IMR-90 (cell line): ENCODE measurements at regions not wholly inside any gene's neighbourhood (a gene's known extent, or its start where the extent isn't known, plus 50 kb on each side); places are given as distances from the start of the nearest gene placed in this dataset.

Experiments
- ATAC-seq: fragments of 200-7000 bp; cut with Tn5 transposase; 2 replicates; pipeline ENCODE4 v1.9.1; 2020; ENCODE audit warnings: low read depth, mild to moderate bottlenecking, moderate library complexity
- BruUV-seq: library from RNA; stranded (reverse); fragments of 400-500 nt; replicated peaks from 2 replicates; lab custom pipeline; 2021; lab: Mats Ljungman, UMichigan
- CTCF ChIA-PET: fragments of 300-600 bp; formaldehyde crosslinking; extraction: SDS; loops from one replicate; lab custom pipeline; 2021; ENCODE audit warnings: antibody characterized with exemption; lab: Yijun Ruan, JAX
- POLR2A ChIA-PET: fragments of 300-600 bp; sonication (Branson Sonifier 250); formaldehyde crosslinking; loops from one replicate; lab custom pipeline; 2022; ENCODE audit warnings: antibody characterized with exemption; ENCODE audit not compliant: unreplicated experiment; lab: Charles Lee
- DNase-seq: peaks from one replicate; pipeline ENCODE4 v3.0.0; 2013
- H2AFZ ChIP-seq: replicated peaks from 2 replicates; pipeline ENCODE3; 2013; ENCODE audit warnings: low read length, mild to moderate bottlenecking; ENCODE audit not compliant: poor library complexity
- H2AK5ac ChIP-seq: 2 replicates; pipeline ENCODE4 v1.6.1; 2013; ENCODE audit warnings: low read depth, low read length, inconsistent platforms
- H2AK9ac ChIP-seq: replicated peaks from 2 replicates; pipeline ENCODE3; 2013; ENCODE audit warnings: mild to moderate bottlenecking, low read depth, low read length, moderate library complexity; ENCODE audit not compliant: poor library complexity
- H2BK120ac ChIP-seq: 2 replicates; pipeline ENCODE4 v1.6.1; 2013; ENCODE audit warnings: low read depth, low read length, inconsistent platforms
- H2BK15ac ChIP-seq: 3 replicates; pipeline ENCODE4 v1.6.1; 2013; ENCODE audit warnings: low read depth, low read length, inconsistent platforms
- H2BK20ac ChIP-seq: 2 replicates; pipeline ENCODE4 v1.6.1; 2013; ENCODE audit warnings: low read depth, mild to moderate bottlenecking, inconsistent platforms, low read length, moderate library complexity
- H2BK5ac ChIP-seq: 2 replicates; pipeline ENCODE4 v1.6.1; 2013; ENCODE audit warnings: mild to moderate bottlenecking, low read depth, low read length, inconsistent platforms; ENCODE audit not compliant: poor library complexity, severe bottlenecking
- H3K14ac ChIP-seq: replicated peaks from 2 replicates; pipeline ENCODE4 v1.6.1; 2013; ENCODE audit warnings: low read depth, low read length, inconsistent platforms
- H3K18ac ChIP-seq: 2 replicates; pipeline ENCODE4 v1.6.1; 2013; ENCODE audit warnings: low read depth, low read length, control low read depth
- H3K23ac ChIP-seq: 2 replicates; pipeline ENCODE4 v1.6.1; 2013; ENCODE audit warnings: low read depth, low read length, inconsistent platforms
- H3K27ac ChIP-seq: 2 replicates; pipeline ENCODE4 v1.5.1; 2013; ENCODE audit warnings: mild to moderate bottlenecking, control low read depth, low read length; ENCODE audit not compliant: insufficient read depth
- H3K27me3 ChIP-seq: 2 replicates; pipeline ENCODE4 v1.6.1; 2013; ENCODE audit warnings: low read length; ENCODE audit not compliant: control insufficient read depth, insufficient read depth
- H3K36me3 ChIP-seq: 2 replicates; pipeline ENCODE4 v1.6.1; 2013; ENCODE audit warnings: low read length, mixed read lengths; ENCODE audit not compliant: control insufficient read depth, insufficient read depth
- H3K4ac ChIP-seq: 2 replicates; pipeline ENCODE4 v1.6.1; 2013; ENCODE audit warnings: low read depth, low read length, inconsistent platforms
- H3K4me1 ChIP-seq: 2 replicates; pipeline ENCODE4 v1.6.1; 2013; ENCODE audit warnings: low read length, mixed read lengths; ENCODE audit not compliant: control insufficient read depth, insufficient read depth
- H3K4me2 ChIP-seq: 2 replicates; pipeline ENCODE4 v1.6.1; 2013; ENCODE audit warnings: low read depth, mild to moderate bottlenecking, control low read depth, low read length, moderate library complexity
- H3K4me3 ChIP-seq: 2 replicates; pipeline ENCODE4 v1.5.1; 2013; ENCODE audit warnings: low read depth, mild to moderate bottlenecking, control low read depth, low read length, moderate library complexity; ENCODE audit not compliant: insufficient read depth
- H3K56ac ChIP-seq: 2 replicates; pipeline ENCODE4 v1.6.1; 2013; ENCODE audit warnings: low read length, inconsistent platforms; ENCODE audit not compliant: insufficient read depth; ENCODE audit errors: extremely low read depth
- H3K79me1 ChIP-seq, 2 experiments: 2 replicates each; pipeline ENCODE4 v1.6.1; 2013; ENCODE audit warnings: low read length in 2 of 2, inconsistent platforms in 1 of 2, low read depth in 1 of 2
- H3K9ac ChIP-seq: 2 replicates; pipeline ENCODE4 v1.6.1; 2013; ENCODE audit warnings: low read depth, low read length, control low read depth
- H3K9me1 ChIP-seq: 2 replicates; pipeline ENCODE4 v1.6.1; 2013; ENCODE audit warnings: low read length, inconsistent platforms; ENCODE audit not compliant: insufficient read depth
- H3K9me3 ChIP-seq: 2 replicates; pipeline ENCODE4 v1.6.1; 2013; ENCODE audit warnings: low read length; ENCODE audit not compliant: control insufficient read depth, insufficient read depth
- H4K20me1 ChIP-seq: 2 replicates; pipeline ENCODE4 v1.6.1; 2013; ENCODE audit warnings: low read length, inconsistent platforms; ENCODE audit not compliant: insufficient read depth
- H4K5ac ChIP-seq: 2 replicates; pipeline ENCODE4 v1.6.1; 2013; ENCODE audit warnings: mild to moderate bottlenecking, low read depth, low read length, control low read depth
- H4K8ac ChIP-seq, 2 experiments: 2 replicates each; pipeline ENCODE4 v1.6.1; 2013; ENCODE audit warnings: low read depth in 2 of 2, low read length in 2 of 2, control low read depth in 1 of 2, inconsistent platforms in 1 of 2
- H4K91ac ChIP-seq: 2 replicates; pipeline ENCODE4 v1.6.1; 2013; ENCODE audit warnings: low read depth, low read length, inconsistent platforms; ENCODE audit not compliant: insufficient read depth
- CEBPB ChIP-seq: IDR thresholded peaks from 2 replicates; pipeline ENCODE4 v1.6.1; 2012; ENCODE audit warnings: low read depth, low read length, improper control_type of control experiment
- CHD1 ChIP-seq: IDR thresholded peaks from 2 replicates; pipeline ENCODE4 v1.6.1; 2012; ENCODE audit warnings: low read depth, low read length, improper control_type of control experiment
- CTCF ChIP-seq: conservative IDR thresholded peaks from 2 replicates; pipeline ENCODE4 v1.5.1; 2012; ENCODE audit warnings: mild to moderate bottlenecking, low read depth, low read length, improper control_type of control experiment
- ELK1 ChIP-seq: fragments of 150-350 bp; IDR thresholded peaks from 2 replicates; pipeline ENCODE4 v1.6.1; 2016; ENCODE audit warnings: low read depth, mild to moderate bottlenecking, low read length, moderate library complexity, borderline replicate concordance
- MAZ ChIP-seq: IDR thresholded peaks from 2 replicates; pipeline ENCODE4 v1.6.1; 2012; ENCODE audit warnings: low read depth, mild to moderate bottlenecking, low read length, improper control_type of control experiment, moderate library complexity, borderline replicate concordance
- NFE2L2 ChIP-seq: fragments of 150-350 bp; IDR thresholded peaks from 2 replicates; pipeline ENCODE4 v1.6.1; 2016; ENCODE audit warnings: low read depth, mild to moderate bottlenecking, low read length
- RCOR1 ChIP-seq: IDR thresholded peaks from 2 replicates; pipeline ENCODE4 v1.6.1; 2012; ENCODE audit warnings: mild to moderate bottlenecking, low read length, improper control_type of control experiment; ENCODE audit not compliant: insufficient replicate concordance
- RFX5 ChIP-seq: IDR thresholded peaks from 2 replicates; pipeline ENCODE4 v1.8.0; 2012; ENCODE audit warnings: low read depth, mild to moderate bottlenecking, low read length, moderate library complexity
- SMC3 ChIP-seq: fragments of 150-350 bp; IDR thresholded peaks from 2 replicates; pipeline ENCODE4 v1.6.1; 2016; ENCODE audit warnings: low read depth, mild to moderate bottlenecking, antibody characterized with exemption, low read length, moderate library complexity
- WGBS, 2 experiments: methylation state at CpG; one replicate each; pipeline versions ENCODE4 v1.1.5 to v1.1.7; 2013; ENCODE audit warnings: missing lambda C conversion rate in 2 of 2; ENCODE audit not compliant: insufficient read length in 1 of 2; ENCODE audit errors: extremely low coverage in 2 of 2; 5-methylcytosine and 5-hydroxymethylcytosine counted together
- dilution Hi-C: fragments of 300-500 bp; cut with HindIII; formaldehyde crosslinking; loops from one replicate; pipeline ENCODE4 v1.14.3; 2018; ENCODE audit warnings: low sequenced_read_pairs; ENCODE audit not compliant: unreplicated experiment
- in situ Hi-C: fragments of 300-500 bp; cut with MboI; formaldehyde crosslinking; loops from 3 replicates; pipeline ENCODE4 v1.14.3; 2019; ENCODE audit warnings: low sequenced_read_pairs, inconsistent platforms, mixed read lengths
- intact Hi-C: fragments of 100-400 bp; cut with micrococcal nuclease; formaldehyde crosslinking; loops from 2 replicates; pipeline ENCODE4 v1.10.0; 2022

- Histone ChIP-seq H4K20me1 (no peaks in the 10 kb centered on the region), H2AFZ (no peak overlapping the region), H3K9me1 (no peaks in the 10 kb centered on the region), H3K36me3 (no peaks in the 10 kb centered on the region), H2BK120ac (no peak overlapping the region), H3K4me2 (no peak overlapping the region), H3K27me3 (no peaks in the 10 kb centered on the region), H3K9me3 (peaks cover 14% of the 10 kb centered on the region), H3K56ac (no peak overlapping the region), H2BK15ac (no peak overlapping the region), H3K18ac (no peak overlapping the region), H3K4me1 (no peaks in the 10 kb centered on the region), H3K4ac (no peak overlapping the region), H2AK9ac (no peak overlapping the region), H4K8ac (no peak overlapping the region), H2BK20ac (no peak overlapping the region), H3K79me1 (no peaks in the 10 kb centered on the region), H3K4me3 (no peak overlapping the region), H4K5ac (no peak overlapping the region), H2AK5ac (no peak overlapping the region), H2BK5ac (no peak overlapping the region), H4K91ac (no peak overlapping the region), H3K9ac (no peak overlapping the region), H3K14ac (no peak overlapping the region), H3K23ac (no peak overlapping the region), H3K27ac (no peak overlapping the region)
- WGBS, 2 experiments: 67% methylated on average over 3 of the region's 9 CpGs; no CpG with 5 or more reads in 1 of the 2 experiments
- ChIA-PET CTCF (no interaction called here), POLR2A (no interaction called here)
- dilution Hi-C loops: no loop called here
- no peak for DNase-seq
- ATAC-seq: no peak
- no TSS peak for BruUV-seq
- in situ Hi-C loops: no loop called here
- no peak for TF ChIP-seq RCOR1
- no peak for TF ChIP-seq CEBPB
- no peak for TF ChIP-seq MAZ
- no peak for TF ChIP-seq CHD1
- TF ChIP-seq CTCF: no peak
- no peak for TF ChIP-seq ELK1
- TF ChIP-seq SMC3: no peak
- TF ChIP-seq NFE2L2: no peak
- TF ChIP-seq RFX5: no peak
- intact Hi-C loops: no loop called here
Measured at GRCh38 chr12:126903027-126903876, 1363.7 kb upstream of the TMEM132C start.
